ENCODE measurements at regions not wholly inside any gene's neighbourhood (a gene's known extent, or its start where the extent isn't known, plus 50 kb on each side); places are given as distances from the start of the nearest gene placed in this dataset.

DNA sequence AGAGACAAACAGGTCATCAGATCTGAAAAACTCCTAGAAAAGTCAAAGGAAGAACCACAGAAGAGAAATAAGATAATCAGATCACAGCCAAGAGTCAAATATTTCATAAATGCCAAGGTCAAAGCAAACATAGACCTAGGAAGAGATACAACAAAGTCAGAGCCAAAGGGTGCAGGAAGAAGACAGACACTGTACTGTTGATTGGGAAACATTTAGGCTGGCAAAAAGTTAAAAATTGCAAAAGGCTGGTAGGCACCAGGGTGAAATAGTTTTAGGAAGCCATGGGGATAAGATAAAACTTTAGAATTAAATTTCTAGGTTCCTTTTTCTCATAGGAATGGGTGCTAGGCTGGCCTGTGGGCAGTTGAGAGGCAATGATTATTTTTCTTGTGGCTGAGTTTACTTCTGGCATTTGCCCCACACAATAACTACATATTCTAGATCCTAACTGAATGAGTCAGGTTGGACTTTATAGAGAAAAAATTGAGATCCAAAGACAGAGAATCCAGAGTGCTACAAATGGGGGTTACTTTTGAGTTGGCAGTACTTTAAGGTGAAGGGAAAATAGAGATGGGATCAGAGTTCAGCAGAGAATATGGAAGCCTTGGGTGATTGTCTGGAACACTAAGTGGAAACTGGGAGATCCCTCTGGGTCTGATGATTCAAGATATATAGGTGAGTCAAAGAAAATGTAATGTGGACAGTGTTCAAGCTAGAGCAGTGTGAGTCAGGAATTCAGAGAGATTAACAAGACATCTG is 215.5 kb downstream of the C12orf50 start:
- Histone ChIP-seq H3K4me3 (ENCODE audit: control insufficient read depth in 2 of 3, extremely low read depth in 1 of 3, insufficient read depth in 2 of 3, low read depth in 1 of 3, low read length in 3 of 3) (no peak overlapping the region), H3K27ac (ENCODE audit: control insufficient read depth, insufficient read depth, low read length) (peak overlapping the region; percentile 28), H3K36me3 (ENCODE audit: control insufficient read depth in 2 of 2, extremely low read depth in 1 of 2, insufficient read depth in 2 of 2, low read length in 2 of 2) (no peaks in the 10 kb centered on the region), H3K79me2 (ENCODE audit: control insufficient read depth, insufficient read depth, low read length) (no peaks in the 10 kb centered on the region), H3K9ac (ENCODE audit: control insufficient read depth, extremely low read depth, insufficient read depth, low read length) (no peak overlapping the region), H3K4me1 (ENCODE audit: control insufficient read depth, extremely low read depth, insufficient read depth, low read length) (peaks cover 13% of the 10 kb centered on the region), H4K20me1 (ENCODE audit: control insufficient read depth, extremely low read depth, insufficient read depth, low read length) (no peaks in the 10 kb centered on the region), H3K27me3 (ENCODE audit: control insufficient read depth, extremely low read depth, insufficient read depth, low read length) (no peaks in the 10 kb centered on the region), H2AFZ (ENCODE audit: control insufficient read depth, low read length) (peak overlapping the region; percentile 59), H3K9me3 (ENCODE audit: control insufficient read depth, low read depth, low read length) (no peaks in the 10 kb centered on the region), H3K9me1 (ENCODE audit: control insufficient read depth, extremely low read depth, insufficient read depth, low read length) (no peaks in the 10 kb centered on the region), H3K4me2 (ENCODE audit: control insufficient read depth, extremely low read depth, insufficient read depth, low read depth, low read length) (no peak overlapping the region)
- peak; percentile 15 for DNase-seq (ENCODE audit: low read depth, low spot score)
- FAIRE-seq, result peak; percentile 58
- dilution Hi-C loops (cut with MboI; ENCODE audit: extremely low pct_ligation_motif_present, low sequenced_read_pairs), result no loop called here
- TF ChIP-seq EZH2 (IDR thresholded peaks at IDR 0.05; ENCODE audit: low read length), result no peak
- TF ChIP-seq CTCF (optimal IDR thresholded peaks at IDR 0.05 in 1 of 3, IDR thresholded peaks at IDR 0.05 in 1 of 3, conservative IDR thresholded peaks at IDR 0.05 in 1 of 3; ENCODE audit: extremely low read depth in 1 of 3, insufficient read depth in 2 of 3, low read length in 3 of 3), result no peak

- Histone ChIP-seq H3K9ac (ENCODE audit: control insufficient read depth, extremely low read depth, insufficient read depth, low read length) (no peak overlapping the region), H2AFZ (ENCODE audit: control insufficient read depth, low read length) (no peak overlapping the region), H3K36me3 (ENCODE audit: control insufficient read depth in 2 of 2, extremely low read depth in 1 of 2, insufficient read depth in 2 of 2, low read length in 2 of 2) (no peaks in the 10 kb centered on the region), H3K79me2 (ENCODE audit: control insufficient read depth, insufficient read depth, low read length) (no peaks in the 10 kb centered on the region), H3K9me1 (ENCODE audit: control insufficient read depth, extremely low read depth, insufficient read depth, low read length) (no peaks in the 10 kb centered on the region), H3K4me2 (ENCODE audit: control insufficient read depth, extremely low read depth, insufficient read depth, low read depth, low read length) (no peak overlapping the region), H3K4me1 (ENCODE audit: control insufficient read depth, extremely low read depth, insufficient read depth, low read length) (peaks cover 13% of the 10 kb centered on the region), H3K4me3 (ENCODE audit: control insufficient read depth in 2 of 3, extremely low read depth in 1 of 3, insufficient read depth in 2 of 3, low read depth in 1 of 3, low read length in 3 of 3) (no peak overlapping the region), H3K27me3 (ENCODE audit: control insufficient read depth, extremely low read depth, insufficient read depth, low read length) (no peaks in the 10 kb centered on the region), H3K9me3 (ENCODE audit: control insufficient read depth, low read depth, low read length) (no peaks in the 10 kb centered on the region), H4K20me1 (ENCODE audit: control insufficient read depth, extremely low read depth, insufficient read depth, low read length) (no peaks in the 10 kb centered on the region), H3K27ac (ENCODE audit: control insufficient read depth, insufficient read depth, low read length) (no peak overlapping the region)
- no peak for FAIRE-seq
- dilution Hi-C loops (cut with MboI; ENCODE audit: extremely low pct_ligation_motif_present, low sequenced_read_pairs), result no loop called here
- TF ChIP-seq EZH2 (IDR thresholded peaks at IDR 0.05; ENCODE audit: low read length) (no peak), CTCF (optimal IDR thresholded peaks at IDR 0.05 in 1 of 3, IDR thresholded peaks at IDR 0.05 in 1 of 3, conservative IDR thresholded peaks at IDR 0.05 in 1 of 3; ENCODE audit: extremely low read depth in 1 of 3, insufficient read depth in 2 of 3, low read length in 3 of 3) (no peak)
- DNase-seq (ENCODE audit: low read depth, low spot score), result no peak
Measured at GRCh38 chr12:87812681-87813080, 216.5 kb downstream of the C12orf50 start.

All from keratinocyte (primary cell).